ENCODE measurements at regions not wholly inside any gene's neighbourhood (a gene's known extent, or its start where the extent isn't known, plus 50 kb on each side); places are given as distances from the start of the nearest gene placed in this dataset.

GRCh38 chr18:29664278-29665036 is 1378.1 kb downstream of the DSC3 start:
- Histone ChIP-seq H3K36me3 (no peaks in the 10 kb centered on the region), H3K9me3 (replicated peaks) (peaks cover 8% of the 10 kb centered on the region), H3K4me3 (no peak overlapping the region), H3K27ac (replicated peaks) (no peak overlapping the region), H3K4me1 (peaks cover 11% of the 10 kb centered on the region), H3K27me3 (ENCODE audit: low read depth) (no peaks in the 10 kb centered on the region)
- TF ChIP-seq, protein P1, sequence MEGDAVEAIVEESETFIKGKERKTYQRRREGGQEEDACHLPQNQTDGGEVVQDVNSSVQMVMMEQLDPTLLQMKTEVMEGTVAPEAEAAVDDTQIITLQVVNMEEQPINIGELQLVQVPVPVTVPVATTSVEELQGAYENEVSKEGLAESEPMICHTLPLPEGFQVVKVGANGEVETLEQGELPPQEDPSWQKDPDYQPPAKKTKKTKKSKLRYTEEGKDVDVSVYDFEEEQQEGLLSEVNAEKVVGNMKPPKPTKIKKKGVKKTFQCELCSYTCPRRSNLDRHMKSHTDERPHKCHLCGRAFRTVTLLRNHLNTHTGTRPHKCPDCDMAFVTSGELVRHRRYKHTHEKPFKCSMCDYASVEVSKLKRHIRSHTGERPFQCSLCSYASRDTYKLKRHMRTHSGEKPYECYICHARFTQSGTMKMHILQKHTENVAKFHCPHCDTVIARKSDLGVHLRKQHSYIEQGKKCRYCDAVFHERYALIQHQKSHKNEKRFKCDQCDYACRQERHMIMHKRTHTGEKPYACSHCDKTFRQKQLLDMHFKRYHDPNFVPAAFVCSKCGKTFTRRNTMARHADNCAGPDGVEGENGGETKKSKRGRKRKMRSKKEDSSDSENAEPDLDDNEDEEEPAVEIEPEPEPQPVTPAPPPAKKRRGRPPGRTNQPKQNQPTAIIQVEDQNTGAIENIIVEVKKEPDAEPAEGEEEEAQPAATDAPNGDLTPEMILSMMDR (IDR thresholded peaks at IDR 0.05; ENCODE audit: borderline replicate concordance): no peak
- intact Hi-C loops (cut with micrococcal nuclease): no loop called here
- DNase-seq: no peak

- Histone ChIP-seq H3K4me1 (peaks cover 11% of the 10 kb centered on the region), H3K27ac (replicated peaks) (peak overlapping the region; percentile 73), H3K27me3 (ENCODE audit: low read depth) (no peaks in the 10 kb centered on the region), H3K9me3 (replicated peaks) (peaks cover 20% of the 10 kb centered on the region), H3K4me3 (peak overlapping the region; percentile 47), H3K36me3 (no peaks in the 10 kb centered on the region)
- TF ChIP-seq, protein P1 (IDR thresholded peaks at IDR 0.05; ENCODE audit: borderline replicate concordance): no peak
- DNase-seq: no peak
- intact Hi-C loops (cut with micrococcal nuclease): no loop called here
Measured at GRCh38 chr18:29661924-29662323, 1380.6 kb downstream of the DSC3 start.

DNA sequence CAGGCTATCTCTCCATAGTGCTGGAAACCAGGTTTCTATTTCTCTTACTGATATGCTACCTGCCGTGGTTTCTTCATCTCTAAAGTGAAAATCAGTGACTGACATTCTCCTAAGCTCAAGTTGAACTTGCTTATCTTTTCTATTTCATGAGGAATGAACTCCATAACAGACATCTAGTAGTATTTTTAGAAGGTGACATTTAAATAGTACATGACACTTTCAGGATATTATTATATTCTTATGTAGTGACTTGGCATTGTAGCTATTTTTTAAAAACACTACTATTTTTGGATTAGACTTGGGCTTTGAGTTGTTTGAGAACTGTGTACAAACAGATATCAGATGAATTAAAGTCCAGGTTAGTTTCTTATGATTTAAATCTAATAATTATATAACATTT is 1381.8 kb downstream of the DSC3 start:
- TF ChIP-seq, protein P1 (IDR thresholded peaks at IDR 0.05; ENCODE audit: borderline replicate concordance): no peak
- Histone ChIP-seq H3K4me3 (peak overlapping the region; percentile 47), H3K9me3 (replicated peaks) (peaks cover 11% of the 10 kb centered on the region), H3K27me3 (ENCODE audit: low read depth) (no peaks in the 10 kb centered on the region), H3K27ac (replicated peaks) (peak overlapping the region; percentile 73), H3K36me3 (no peaks in the 10 kb centered on the region), H3K4me1 (peaks cover 11% of the 10 kb centered on the region)
- intact Hi-C loops (cut with micrococcal nuclease): no loop called here
- no peak for DNase-seq

GRCh38 chr18:29653671-29654215 is 1388.8 kb downstream of the DSC3 start:
- intact Hi-C loops (cut with micrococcal nuclease): no loop called here
- H3K4me3 ChIP-seq: no peak overlapping the region
- TF ChIP-seq, protein P1 (IDR thresholded peaks at IDR 0.05; ENCODE audit: borderline replicate concordance): no peak

GRCh38 chr18:29652797-29653196 is 1389.7 kb downstream of the DSC3 start:
- intact Hi-C loops (cut with micrococcal nuclease): no loop called here
- no peak overlapping the region for H3K27ac ChIP-seq (replicated peaks)
- no peaks in the 10 kb centered on the region for H3K36me3 ChIP-seq
- H3K27me3 ChIP-seq (ENCODE audit: low read depth): no peaks in the 10 kb centered on the region
- no peak for DNase-seq
- peaks cover 4% of the 10 kb centered on the region for H3K9me3 ChIP-seq (replicated peaks)
- no peak overlapping the region for H3K4me3 ChIP-seq
- no peaks in the 10 kb centered on the region for H3K4me1 ChIP-seq
- TF ChIP-seq, protein P1 (IDR thresholded peaks at IDR 0.05; ENCODE audit: borderline replicate concordance): no peak

More at GRCh38 chr18:29653671-29654215, 1388.8 kb downstream of the DSC3 start:
- Histone ChIP-seq H3K9me3 (replicated peaks) (peaks cover 8% of the 10 kb centered on the region), H3K4me1 (no peaks in the 10 kb centered on the region), H3K36me3 (no peaks in the 10 kb centered on the region), H3K27me3 (ENCODE audit: low read depth) (no peaks in the 10 kb centered on the region), H3K27ac (replicated peaks) (no peak overlapping the region)
- no peak for DNase-seq
